HG02852 (cell line): ENCODE measurements at regions not wholly inside any gene's neighbourhood (a gene's known extent, or its start where the extent isn't known, plus 50 kb on each side); places are given as distances from the start of the nearest gene placed in this dataset.
"Not testable (repeated sequence)": the region's sequence is repeated elsewhere in the genome, so short reads cannot be mapped to it uniquely, and the experiment has no call there.

Source experiments
- ATAC-seq: cut with Tn5 transposase; IDR thresholded peaks from one replicate; pipeline ENCODE4 v1.9.1; 2021; ENCODE audit warnings: mild to moderate bottlenecking, moderate library complexity; ENCODE audit not compliant: unreplicated experiment

GRCh38 chr3:104175696-104176095 is 1191.0 kb upstream of the ALCAM start:
- no peak for ATAC-seq

- no peak for ATAC-seq
Observed at GRCh38 chr3:104176706-104177105, 1190.0 kb upstream of the ALCAM start.

- no peak for ATAC-seq
Observed at GRCh38 chr3:104178680-104179079, 1188.0 kb upstream of the ALCAM start.

DNA sequence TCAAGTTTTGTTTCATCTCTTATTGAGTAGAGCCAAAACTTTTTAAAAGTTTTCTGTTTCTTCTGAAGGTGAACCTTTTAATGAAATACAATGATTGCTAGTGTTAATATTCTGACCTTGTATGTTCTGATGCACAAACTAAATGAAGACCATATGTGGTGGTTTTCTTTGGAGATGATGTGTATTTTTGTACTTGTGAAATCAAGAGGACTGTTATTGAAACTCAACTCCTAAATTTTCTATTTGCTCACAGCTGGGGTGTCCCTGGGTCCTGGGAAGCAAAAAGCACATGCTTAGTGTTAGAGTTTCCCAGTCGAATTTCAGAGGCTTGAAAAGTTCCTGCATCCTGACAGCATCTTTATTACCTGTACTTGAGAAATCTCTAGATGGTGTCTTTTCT is 1185.8 kb upstream of the ALCAM start:
- no peak for ATAC-seq

DNA sequence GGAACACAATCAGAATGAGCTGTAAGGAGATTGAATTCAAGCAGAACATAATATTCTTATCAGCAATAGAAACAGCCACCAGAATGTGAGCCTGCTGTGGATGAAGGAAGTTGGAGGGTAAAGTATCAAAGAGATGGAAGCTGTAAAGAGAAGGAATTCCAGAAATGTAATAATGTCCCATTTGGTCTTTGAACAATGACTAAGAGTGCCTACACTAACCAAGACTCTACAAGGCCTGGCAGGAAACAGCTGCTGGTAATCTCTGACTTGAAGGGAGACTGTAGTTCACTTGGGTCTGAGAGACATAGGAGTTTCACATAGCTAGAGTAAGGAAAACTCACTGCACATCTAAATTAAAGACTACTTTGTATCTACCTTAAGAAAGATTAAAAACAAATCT is 1176.0 kb upstream of the ALCAM start:
- no peak for ATAC-seq

DNA sequence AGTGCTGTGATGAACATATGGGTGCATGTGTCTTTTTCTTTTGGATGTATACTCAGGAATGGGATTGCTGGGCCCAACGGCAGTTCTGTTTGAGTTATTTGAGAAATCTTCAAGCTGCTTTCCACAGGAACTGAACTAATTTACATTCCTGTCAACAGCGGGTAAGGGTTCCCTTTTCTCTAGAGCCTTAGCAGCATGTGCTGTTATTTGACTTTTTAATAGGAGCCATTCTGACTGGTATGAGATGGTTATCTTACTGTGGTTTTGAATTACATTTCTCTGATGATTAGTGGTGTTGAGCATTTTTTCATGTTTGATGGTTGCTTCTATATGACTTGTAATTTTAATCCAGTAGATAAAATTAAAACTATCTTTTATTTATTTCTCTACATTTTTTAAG is 1168.6 kb upstream of the ALCAM start:
- no peak for ATAC-seq

DNA sequence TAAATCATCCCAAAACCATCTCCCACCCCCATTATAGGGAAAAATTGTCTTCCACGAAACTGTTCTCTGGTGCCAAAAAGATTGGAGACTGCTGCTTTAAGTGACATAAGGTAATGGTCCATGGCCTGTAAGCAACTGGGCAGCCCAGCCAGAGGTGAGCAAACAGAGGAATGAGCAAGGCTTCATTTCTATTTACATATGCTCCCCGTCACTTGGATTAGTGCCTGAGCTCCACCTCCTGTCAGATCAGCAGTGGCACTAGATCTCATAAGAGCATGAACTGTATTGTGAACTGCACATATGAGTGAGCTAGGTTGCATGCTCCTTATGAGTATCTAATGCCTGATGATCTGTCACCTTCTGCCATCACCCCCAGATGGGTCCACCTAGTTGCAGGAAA is 1159.8 kb upstream of the ALCAM start:
- ATAC-seq = no peak

GRCh38 chr3:104214277-104214676 is 1152.4 kb upstream of the ALCAM start:
- ATAC-seq = no peak

- ATAC-seq = no peak
Observed at GRCh38 chr3:104214937-104215336, 1151.8 kb upstream of the ALCAM start.

GRCh38 chr3:104219046-104219445 is 1147.7 kb upstream of the ALCAM start:
- not testable (repeated sequence) for ATAC-seq

GRCh38 chr3:104234442-104235194 is 1132.1 kb upstream of the ALCAM start:
- no peak for ATAC-seq

DNA sequence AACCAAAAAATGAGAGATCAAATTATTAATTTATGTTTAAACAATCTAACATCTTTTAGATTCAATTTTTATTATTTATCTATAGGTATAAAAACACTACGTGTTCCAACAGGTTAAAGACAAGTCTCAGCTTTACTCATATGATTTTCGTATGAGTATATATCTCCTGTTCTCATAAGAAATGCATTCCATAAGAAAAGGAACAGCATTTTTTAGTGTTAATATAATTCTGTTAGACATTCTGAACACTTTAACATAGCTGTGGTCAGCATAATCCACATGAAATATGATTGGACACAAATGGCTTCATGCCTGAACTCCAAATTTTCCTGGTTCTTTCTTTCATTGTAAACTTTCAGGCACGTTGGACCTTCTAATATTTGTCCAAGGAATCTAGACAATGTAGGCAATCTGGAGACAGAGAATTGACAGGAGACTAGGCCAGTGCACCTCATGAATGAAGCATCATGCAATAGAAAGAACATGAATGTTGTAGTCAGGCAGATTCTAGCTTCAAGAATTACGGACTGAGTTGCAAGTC is 1122.0 kb upstream of the ALCAM start:
- ATAC-seq = no peak

DNA sequence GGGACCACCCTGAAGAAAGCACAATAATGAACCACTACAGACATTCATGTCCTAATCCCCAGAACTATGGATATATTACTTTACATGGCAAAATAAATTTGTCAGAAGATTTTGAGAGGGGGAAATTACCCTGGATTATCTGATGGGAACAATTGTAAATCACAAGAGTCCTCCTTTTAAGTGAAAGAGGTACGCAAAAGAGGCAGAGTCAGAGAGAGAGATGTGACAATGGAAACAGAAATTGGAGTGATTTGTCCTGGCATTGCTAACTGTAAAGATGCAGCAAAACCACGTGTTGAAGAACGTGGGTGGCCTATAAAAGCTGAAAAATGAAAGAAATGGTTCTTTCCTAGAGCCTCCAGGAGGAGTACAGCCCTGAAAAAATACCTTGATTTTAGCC is 1121.4 kb upstream of the ALCAM start:
- no peak for ATAC-seq

- no peak for ATAC-seq
Observed at GRCh38 chr3:104245981-104246380, 1120.7 kb upstream of the ALCAM start.

GRCh38 chr3:104257486-104257885 is 1109.2 kb upstream of the ALCAM start:
- ATAC-seq = no peak

DNA sequence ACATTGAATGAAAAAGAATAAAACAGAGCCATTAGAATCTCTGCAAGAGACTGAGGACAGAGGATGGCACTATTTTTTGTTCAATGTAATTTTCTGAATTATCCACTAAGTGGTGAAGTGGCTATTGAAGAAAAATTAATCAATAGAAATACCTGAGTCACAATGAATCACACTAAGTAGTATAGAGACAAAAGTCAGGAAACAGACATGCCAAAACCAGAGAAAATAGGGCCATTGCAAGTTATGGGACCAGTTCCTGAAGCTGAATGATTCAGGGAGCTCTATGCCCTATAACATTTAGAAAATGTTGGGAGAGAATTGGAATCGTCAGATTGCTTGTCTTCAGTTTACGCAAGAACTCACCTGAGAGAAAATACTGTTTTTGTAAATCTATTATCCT is 1103.2 kb upstream of the ALCAM start:
- no peak for ATAC-seq

DNA sequence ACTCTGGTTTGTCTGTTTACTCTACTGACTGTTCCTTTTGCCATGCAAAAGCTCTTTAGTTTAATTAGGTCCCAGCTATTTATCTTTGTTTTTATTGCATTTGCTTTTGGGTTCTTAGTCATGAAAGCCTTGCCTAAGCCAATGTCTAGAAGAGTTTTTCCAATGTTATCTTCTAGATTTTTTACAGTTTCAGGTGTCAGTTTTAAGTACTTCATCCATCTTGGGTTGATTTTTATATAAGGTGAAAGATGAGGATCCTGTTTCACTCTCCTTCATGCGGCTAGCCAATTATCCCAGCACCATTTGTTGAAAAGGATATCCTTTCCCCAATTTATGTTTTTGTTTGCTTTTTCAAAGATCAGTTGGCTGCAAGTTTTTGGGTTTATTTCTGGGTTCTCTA is 1100.5 kb upstream of the ALCAM start:
- ATAC-seq = not testable (repeated sequence)

- no peak for ATAC-seq
Observed at GRCh38 chr3:104269771-104270170, 1096.9 kb upstream of the ALCAM start.

DNA sequence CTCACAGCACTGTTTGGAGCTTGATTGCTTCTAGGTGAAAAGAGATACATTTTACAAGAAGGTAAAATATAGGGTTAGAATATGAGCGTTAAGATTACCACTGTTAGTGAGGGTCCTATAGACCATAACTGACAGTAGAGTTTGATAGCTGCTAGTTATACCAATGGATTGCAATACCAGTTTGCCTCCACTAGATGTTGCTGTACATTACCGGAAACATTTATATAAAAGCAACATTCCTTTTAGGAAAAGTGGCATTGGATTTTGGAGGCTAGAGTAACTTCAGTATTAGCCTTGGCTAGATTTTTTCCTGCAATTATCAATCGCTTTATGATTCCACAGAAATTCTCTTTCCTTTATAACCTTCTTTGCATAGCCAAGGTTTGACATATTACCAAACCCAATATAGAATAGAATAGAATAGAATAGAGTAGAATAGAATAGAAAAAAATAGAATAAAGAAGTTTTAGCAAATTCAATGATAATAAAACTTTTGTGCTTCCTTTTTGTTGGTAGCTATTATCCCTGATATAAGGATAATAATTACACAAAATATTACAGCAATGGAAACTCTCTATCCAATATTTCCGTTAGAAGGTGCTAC is 1093.6 kb upstream of the ALCAM start:
- peak; percentile 68 for ATAC-seq

DNA sequence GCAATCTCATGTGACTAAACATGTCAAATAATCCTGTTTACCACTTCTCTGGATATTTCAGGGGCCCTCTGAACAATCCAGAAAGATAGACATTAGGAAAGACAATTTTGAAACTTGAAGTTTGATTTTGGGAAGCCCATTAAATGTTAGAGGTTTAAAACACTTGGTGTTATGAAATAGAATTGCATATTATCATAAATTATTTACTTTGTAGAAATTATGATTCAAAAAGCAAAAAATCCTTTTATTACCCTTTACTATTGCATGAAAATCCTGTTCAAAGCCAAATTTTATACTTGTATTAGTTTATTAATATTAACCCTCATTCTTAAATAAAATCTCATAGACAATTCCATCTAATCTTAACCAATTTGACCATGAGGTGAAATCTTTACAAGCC is 1091.5 kb upstream of the ALCAM start:
- no peak for ATAC-seq

- ATAC-seq = no peak
Observed at GRCh38 chr3:104279617-104280016, 1087.1 kb upstream of the ALCAM start.

DNA sequence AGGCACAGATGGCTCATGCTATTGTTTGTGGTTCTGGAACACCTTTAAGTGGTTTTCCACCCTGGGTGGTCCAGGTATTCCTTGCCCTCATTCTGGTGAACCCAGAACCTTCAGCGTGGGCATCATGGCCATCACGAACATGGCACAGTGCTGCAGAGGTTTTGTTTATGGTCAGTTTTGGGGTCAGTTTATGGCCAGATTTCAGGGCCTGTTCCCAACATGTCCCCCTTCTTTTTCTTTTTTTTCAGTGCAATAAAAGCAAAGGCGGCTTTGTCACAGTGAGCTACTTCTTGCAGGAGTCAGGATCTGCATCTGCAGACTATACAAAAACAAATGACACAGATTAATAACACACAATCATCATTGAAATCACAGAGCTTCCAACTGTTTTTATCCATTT is 1085.0 kb upstream of the ALCAM start:
- ATAC-seq = no peak

DNA sequence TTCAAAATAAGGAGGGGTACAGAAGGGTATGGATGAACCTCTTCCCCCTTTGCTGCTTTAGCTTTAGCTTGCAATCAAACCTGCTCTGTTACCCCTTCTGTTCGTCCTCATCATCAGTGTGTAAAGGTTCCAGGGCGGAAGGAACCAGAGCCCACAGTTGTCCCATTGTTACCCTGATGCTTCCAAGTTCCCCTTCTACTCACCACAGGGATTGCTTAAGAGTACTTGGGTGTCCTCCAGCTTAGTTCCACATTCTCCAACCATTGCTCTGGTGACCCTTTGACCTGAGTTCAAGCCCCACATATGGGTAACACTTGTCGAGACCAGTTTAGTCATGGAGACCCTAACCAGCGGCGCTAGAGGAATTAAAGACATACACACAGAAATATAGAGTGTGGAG is 1080.1 kb upstream of the ALCAM start:
- no peak for ATAC-seq
